A549 (cell line): ENCODE measurements at regions not wholly inside any gene's neighbourhood (a gene's known extent, or its start where the extent isn't known, plus 50 kb on each side); places are given as distances from the start of the nearest gene placed in this dataset.

Source experiments
- ATAC-seq, 2 experiments: fragments of 200-7000 bp in 1 of 2; fragments of >200 bp in 1 of 2; cut with Nextera tagmentation in 1 of 2; cut with Tn5 transposase in 1 of 2; 3 replicates each; pipeline versions ENCODE4 v1.8.0 to v1.9.1; 2018 to 2020; ENCODE audit warnings: mild to moderate bottlenecking in 1 of 2, moderate library complexity in 1 of 2
- CTCF ChIA-PET: fragments of 300-600 bp; sonication (Branson Sonifier 250); formaldehyde crosslinking; extraction: SDS; loops from one replicate; lab custom pipeline; 2021; ENCODE audit warnings: antibody characterized with exemption, inconsistent platforms; lab: Yijun Ruan, JAX
- POLR2A ChIA-PET: fragments of 350-600 bp; formaldehyde crosslinking; extraction: SDS; loops from one replicate; lab custom pipeline; 2021; ENCODE audit warnings: antibody characterized with exemption, inconsistent platforms; lab: Yijun Ruan, JAX
- DNase-seq, 2 experiments: peaks; one replicate each; pipeline versions ENCODE4 v3.0.0 to v3.0.0-alpha.2; 2011 to 2016; ENCODE audit warnings: low read depth in 1 of 2, low spot score in 1 of 2
- FAIRE-seq: peaks from 2 replicates; lab custom pipeline; 2011; peaks lifted over from hg19 to GRCh38; lab: Jason Lieb, UNC
- H3K27ac ChIP-seq, 2 experiments: fragments of >200 bp; sonication (Bioruptor Twin); formaldehyde crosslinking; 3 replicates each; pipeline ENCODE4 v1.5.1; 2016 to 2017
- H3K4me1 ChIP-seq: fragments of >200 bp; sonication (Bioruptor Twin); formaldehyde crosslinking; 3 replicates; pipeline ENCODE4 v1.6.1; 2016
- H3K4me2 ChIP-seq: fragments of >200 bp; sonication (Bioruptor Twin); formaldehyde crosslinking; 3 replicates; pipeline ENCODE4 v1.6.1; 2016
- H3K4me3 ChIP-seq: fragments of >200 bp; sonication (Bioruptor Twin); formaldehyde crosslinking; 3 replicates; pipeline ENCODE4 v1.5.1; 2016
- H3K9me3 ChIP-seq: fragments of >200 bp; sonication (Bioruptor Twin); formaldehyde crosslinking; 3 replicates; pipeline ENCODE4 v1.6.1; 2016
- BHLHE40 ChIP-seq: IDR thresholded peaks from 2 replicates; pipeline ENCODE4 v1.6.1; 2012; ENCODE audit warnings: low read depth, low read length, inconsistent platforms
- CBX2 ChIP-seq: fragments of 200-600 bp; sonication (generic); IDR thresholded peaks from 2 replicates; pipeline ENCODE4 v1.6.1; 2016; ENCODE audit warnings: low read depth, mild to moderate bottlenecking, borderline replicate concordance
- CBX8 ChIP-seq: fragments of 200-600 bp; sonication (generic); IDR thresholded peaks from 2 replicates; pipeline ENCODE4 v1.6.1; 2016
- CHD4 ChIP-seq: fragments of 200-600 bp; sonication (generic); IDR thresholded peaks from 2 replicates; pipeline ENCODE4 v1.6.1; 2016; ENCODE audit warnings: antibody characterized with exemption, mild to moderate bottlenecking, borderline replicate concordance
- EHF ChIP-seq: fragments of 250-450 bp; sonication (Bioruptor Pico); IDR thresholded peaks from 2 replicates; pipeline ENCODE4 v1.5.0; 2020; ENCODE audit warnings: mild to moderate bottlenecking
- FOSB ChIP-seq: fragments of 250-450 bp; sonication (Bioruptor Pico); IDR thresholded peaks from 2 replicates; pipeline ENCODE4 v1.5.0; 2020; ENCODE audit warnings: mild to moderate bottlenecking, moderate library complexity
- FOSL2 ChIP-seq, 2 experiments: fragments of 450-650 bp in 1 of 2; fragments of >200 bp in 1 of 2; sonication (Bioruptor Twin) in 1 of 2; formaldehyde crosslinking; IDR thresholded peaks; 2 replicates each; pipeline versions ENCODE4 v1.5.0 to v1.6.1; 2016 to 2020; ENCODE audit warnings: mild to moderate bottlenecking in 1 of 2, moderate library complexity in 1 of 2
- GATA3 ChIP-seq: IDR thresholded peaks from 2 replicates; pipeline ENCODE4 v1.6.1; 2012; ENCODE audit warnings: borderline replicate concordance
- HES2 ChIP-seq: fragments of >200 bp; sonication (Bioruptor Twin); formaldehyde crosslinking; IDR thresholded peaks from 2 replicates; pipeline ENCODE4 v1.6.1; 2016
- HEYL ChIP-seq: fragments of 250-450 bp; sonication (Bioruptor Pico); IDR thresholded peaks from 2 replicates; pipeline ENCODE4 v1.8.0; 2021; ENCODE audit warnings: mild to moderate bottlenecking, moderate library complexity
- HMGXB4 ChIP-seq: fragments of 250-450 bp; sonication (Bioruptor Pico); IDR thresholded peaks from 2 replicates; pipeline ENCODE4 v1.5.0; 2021; ENCODE audit warnings: mild to moderate bottlenecking, moderate library complexity, borderline replicate concordance
- HOXB13 ChIP-seq: fragments of 250-450 bp; sonication (Bioruptor Pico); IDR thresholded peaks from 2 replicates; pipeline ENCODE4 v1.5.0; 2020; ENCODE audit warnings: low read depth, mild to moderate bottlenecking, moderate library complexity
- JUN ChIP-seq, 2 experiments: fragments of >200 bp; sonication (Bioruptor Twin); formaldehyde crosslinking; IDR thresholded peaks; 2 replicates in 1 of 2; 3 replicates in 1 of 2; pipeline ENCODE4 v1.6.1; 2016 to 2017
- JUNB ChIP-seq: fragments of >200 bp; sonication (Bioruptor Twin); formaldehyde crosslinking; IDR thresholded peaks from 2 replicates; pipeline ENCODE4 v1.6.1; 2016
- KDM1A ChIP-seq: fragments of 200-600 bp; sonication (generic); IDR thresholded peaks from 2 replicates; pipeline ENCODE4 v1.6.1; 2016; ENCODE audit warnings: low read depth, mild to moderate bottlenecking
- MAFK ChIP-seq: fragments of 450-650 bp; IDR thresholded peaks from 2 replicates; pipeline ENCODE4 v1.6.1; 2014; ENCODE audit not compliant: partially characterized antibody
- MAX ChIP-seq: IDR thresholded peaks from 2 replicates; pipeline ENCODE4 v1.6.1; 2012
- MYC ChIP-seq: IDR thresholded peaks from 2 replicates; pipeline ENCODE4 v1.6.1; 2012; ENCODE audit warnings: mild to moderate bottlenecking, inconsistent platforms, low read length, improper control_type of control experiment, borderline replicate concordance
- NFE2L2 ChIP-seq: fragments of 150-350 bp; conservative IDR thresholded peaks from 2 replicates; pipeline ENCODE4 v1.6.1; 2014; ENCODE audit warnings: low read length
- NPAS2 ChIP-seq: fragments of 250-450 bp; sonication (Bioruptor Pico); IDR thresholded peaks from 2 replicates; pipeline ENCODE4 v1.8.0; 2022; ENCODE audit warnings: mild to moderate bottlenecking, moderate library complexity, borderline replicate concordance
- PBX3 ChIP-seq: IDR thresholded peaks from 2 replicates; pipeline ENCODE4 v1.6.1; 2012
- PHF8 ChIP-seq: fragments of 200-600 bp; sonication (generic); IDR thresholded peaks from 2 replicates; pipeline ENCODE4 v1.6.1; 2016; ENCODE audit warnings: low read depth, mild to moderate bottlenecking, antibody characterized with exemption, moderate library complexity, borderline replicate concordance
- RAD21 ChIP-seq, 2 experiments: fragments of >200 bp in 1 of 2; sonication (Bioruptor Twin) in 1 of 2; formaldehyde crosslinking in 1 of 2; IDR thresholded peaks in 1 of 2; conservative IDR thresholded peaks in 1 of 2; 2 replicates in 1 of 2; 3 replicates in 1 of 2; pipeline ENCODE4 v1.6.1; 2012 to 2018; ENCODE audit warnings: inconsistent platforms in 1 of 2
- RCOR1 ChIP-seq: fragments of 150-350 bp; IDR thresholded peaks from 2 replicates; pipeline ENCODE4 v1.6.1; 2014; ENCODE audit warnings: antibody characterized with exemption, low read length, low read depth
- RNF2 ChIP-seq: fragments of 200-600 bp; sonication (generic); IDR thresholded peaks from 2 replicates; pipeline ENCODE4 v1.6.1; 2016; ENCODE audit warnings: low read depth, mild to moderate bottlenecking, antibody characterized with exemption, moderate library complexity, borderline replicate concordance
- SREBF2 ChIP-seq: fragments of 450-650 bp; IDR thresholded peaks from 2 replicates; pipeline ENCODE4 v1.6.1; 2014; ENCODE audit warnings: mild to moderate bottlenecking, moderate library complexity
- TFCP2L1 ChIP-seq: fragments of 250-450 bp; sonication (Bioruptor Pico); IDR thresholded peaks from 2 replicates; pipeline ENCODE4 v1.5.0; 2021; ENCODE audit warnings: mild to moderate bottlenecking
- USF2 ChIP-seq: fragments of 450-650 bp; IDR thresholded peaks from 2 replicates; pipeline ENCODE4 v1.6.1; 2014; ENCODE audit warnings: antibody characterized with exemption
- ZC3H11A ChIP-seq: fragments of 450-650 bp; IDR thresholded peaks from 2 replicates; pipeline ENCODE4 v1.6.1; 2014; ENCODE audit warnings: antibody characterized with exemption, mild to moderate bottlenecking
- WGBS: methylation state at CpG from one replicate; pipeline ENCODE4 v1.1.6; 2017; ENCODE audit errors: missing lambda C conversion rate; 5-methylcytosine and 5-hydroxymethylcytosine counted together

GRCh38 chr3:33919312-33920120, 121.1 kb downstream of the PDCD6IP start:
- 71% methylated on average over 7 of the region's 7 CpGs for WGBS
- Histone ChIP-seq H3K9me3 (no peaks in the 10 kb centered on the region), H3K4me2 (no peak overlapping the region), H3K4me3 (no peak overlapping the region), H3K4me1 (peaks cover 9% of the 10 kb centered on the region), H3K27ac (no peak overlapping the region)
- DNase-seq: no peak
- no peak for FAIRE-seq
- POLR2A ChIA-PET: no interaction called here
- ATAC-seq: no peak
- CTCF ChIA-PET: no interaction called here
- TF ChIP-seq PHF8 (no peak), TFCP2L1 (CRISPR knock-in tag) (no peak), EHF (no peak), GATA3 (no peak), NFE2L2 (no peak), PBX3 (no peak), MYC (no peak), BHLHE40 (no peak), RCOR1 (no peak), RAD21 (conservative IDR thresholded peaks at IDR 0.05 in 1 of 2, IDR thresholded peaks at IDR 0.05 in 1 of 2) (no peak), HEYL (CRISPR knock-in tag) (no peak), NPAS2 (CRISPR knock-in tag) (no peak), CHD4 (no peak)

- CTCF ChIA-PET: interaction anchor here (0.9 to 1.1 kb wide), 2 partner anchors 37 to 60 kb away, joined by 3 to 4 read pairs; no protein-coding TSS in a partner anchor
- no peak for FAIRE-seq
Measured at GRCh38 chr3:33920511-33920910, 122.1 kb downstream of the PDCD6IP start.

More at GRCh38 chr3:33920511-33920910, 122.1 kb downstream of the PDCD6IP start:
- Histone ChIP-seq H3K4me2 (no peak overlapping the region), H3K27ac (no peak overlapping the region), H3K4me3 (no peak overlapping the region), H3K9me3 (no peaks in the 10 kb centered on the region), H3K4me1 (peaks cover 8% of the 10 kb centered on the region)
- POLR2A ChIA-PET: no interaction called here
- DNase-seq (no peak), ATAC-seq (no peak)
- TF ChIP-seq JUN (IDR thresholded peaks at IDR 0.05) (no peak), KDM1A (no peak), MAX (no peak), MAFK (no peak), HES2 (no peak), CBX2 (no peak), ZC3H11A (no peak), CBX8 (no peak), RNF2 (no peak), RCOR1 (no peak), JUNB (no peak), PBX3 (no peak), FOSL2 (IDR thresholded peaks at IDR 0.05) (no peak), FOSL2 (CRISPR knock-in tag; IDR thresholded peaks at IDR 0.05) (no peak), SREBF2 (no peak), FOSB (no peak), HMGXB4 (CRISPR knock-in tag) (no peak), HOXB13 (CRISPR knock-in tag) (no peak), USF2 (no peak), MYC (no peak)
- 88% methylated on average over 4 of the region's 4 CpGs for WGBS
